CD4-positive, alpha-beta T cell treated with Interleukin-1 beta for 1 hour (primary cell): ENCODE measurements at regions not wholly inside any gene's neighbourhood (a gene's known extent, or its start where the extent isn't known, plus 50 kb on each side); places are given as distances from the start of the nearest gene placed in this dataset.
"Not testable (repeated sequence)": the region's sequence is repeated elsewhere in the genome, so short reads cannot be mapped to it uniquely, and the experiment has no call there.

ENCODE experiments used
- DNase-seq, 2 donors: peaks; one replicate each; pipeline ENCODE4 v3.0.0-alpha.2; 2020 to 2022

- no peak for DNase-seq
These were observed 138.4 kb upstream of the CDKN3 start for GRCh38 chr14:54258382-54258781.

DNA sequence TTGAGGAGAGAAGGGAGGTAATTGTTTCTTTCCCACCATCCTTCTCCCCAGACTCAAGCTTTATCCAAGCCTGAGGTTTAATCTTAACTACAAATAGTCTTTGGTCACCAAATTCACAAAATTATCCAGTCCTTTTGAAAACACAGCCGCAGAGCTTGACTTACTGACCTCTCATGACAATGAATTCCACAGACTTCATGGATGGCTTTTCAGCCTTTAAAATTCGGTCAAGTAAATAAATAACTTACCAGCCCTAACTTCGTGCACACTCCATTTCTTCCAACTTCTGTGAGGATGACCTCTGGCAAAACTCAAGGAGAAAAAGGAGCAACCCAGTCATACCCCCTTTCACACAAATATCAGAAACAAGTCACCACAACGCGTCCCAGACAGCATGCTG lies 137.0 kb upstream of the CDKN3 start:
- DNase-seq, result no peak

GRCh38 chr14:54261283-54261682 lies 135.5 kb upstream of the CDKN3 start:
- no peak for DNase-seq

- not testable (repeated sequence) for DNase-seq
These were observed 130.2 kb upstream of the CDKN3 start for GRCh38 chr14:54266616-54267015.

- DNase-seq, result peak in 1 of 2 donors; percentile 1
These were observed 129.6 kb upstream of the CDKN3 start for GRCh38 chr14:54267172-54267571.

GRCh38 chr14:54275997-54276725 lies 120.6 kb upstream of the CDKN3 start:
- DNase-seq, result no peak

DNA sequence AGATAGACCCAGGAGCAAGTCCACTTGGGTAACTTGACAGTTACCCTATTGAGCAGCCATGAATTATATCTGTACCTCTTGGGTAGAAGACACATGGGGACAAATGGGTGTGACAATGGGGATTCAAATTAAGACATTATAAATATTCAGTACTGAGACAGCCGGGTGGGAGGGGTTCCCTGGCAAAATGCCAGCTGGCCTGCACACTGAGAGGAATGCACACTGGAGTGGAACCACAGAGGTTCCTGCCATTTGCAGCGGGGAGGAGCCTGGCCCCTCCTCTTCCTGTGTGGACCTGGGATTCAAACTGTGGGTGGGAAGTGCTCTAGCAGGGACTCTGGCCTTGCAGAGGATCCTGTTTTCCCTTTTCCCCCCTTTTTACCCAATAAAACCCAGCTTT lies 118.7 kb upstream of the CDKN3 start:
- no peak for DNase-seq

- no peak for DNase-seq
These were observed 118.0 kb upstream of the CDKN3 start for GRCh38 chr14:54278665-54279295.

- DNase-seq, result no peak
These were observed 114.0 kb upstream of the CDKN3 start for GRCh38 chr14:54282849-54283248.

GRCh38 chr14:54285030-54285429 lies 111.8 kb upstream of the CDKN3 start:
- no peak for DNase-seq

DNA sequence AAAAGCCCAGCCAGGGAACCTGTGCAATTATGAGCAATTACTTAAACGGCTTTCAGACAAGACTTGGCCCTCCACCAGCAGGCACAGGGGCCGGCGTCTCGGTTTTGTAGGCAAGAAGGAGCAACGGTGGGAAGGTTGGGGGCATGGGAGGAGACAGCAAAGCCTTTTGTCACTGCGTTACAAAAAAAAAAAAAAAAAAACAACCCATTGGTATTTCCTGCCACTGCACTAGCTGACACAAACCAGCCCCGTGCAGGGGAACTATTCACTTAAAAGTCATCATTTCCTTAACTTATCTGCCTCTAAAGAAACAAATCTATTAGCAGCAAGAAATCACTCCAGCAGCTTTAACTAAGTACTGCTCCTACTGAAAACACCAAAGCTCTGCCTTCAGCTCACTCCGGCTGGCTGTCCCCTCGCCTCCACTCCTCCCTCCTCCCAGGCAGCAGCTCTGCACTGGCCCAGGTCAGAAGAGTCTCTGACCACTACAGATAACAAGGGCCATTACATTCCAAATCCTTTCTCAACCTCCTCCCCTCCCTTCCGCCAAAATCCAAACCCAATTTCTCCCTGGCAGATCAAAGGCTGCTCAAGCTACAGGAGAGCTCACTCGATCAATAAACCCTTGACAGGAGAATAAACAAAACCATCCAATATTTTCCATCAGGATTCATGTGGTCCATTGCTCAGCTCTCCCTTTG lies 105.2 kb upstream of the CDKN3 start:
- DNase-seq, result no peak

- DNase-seq, result no peak
These were observed 102.0 kb upstream of the CDKN3 start for GRCh38 chr14:54294802-54295201.

- no peak for DNase-seq
These were observed 97.1 kb upstream of the CDKN3 start for GRCh38 chr14:54299410-54300363.

DNA sequence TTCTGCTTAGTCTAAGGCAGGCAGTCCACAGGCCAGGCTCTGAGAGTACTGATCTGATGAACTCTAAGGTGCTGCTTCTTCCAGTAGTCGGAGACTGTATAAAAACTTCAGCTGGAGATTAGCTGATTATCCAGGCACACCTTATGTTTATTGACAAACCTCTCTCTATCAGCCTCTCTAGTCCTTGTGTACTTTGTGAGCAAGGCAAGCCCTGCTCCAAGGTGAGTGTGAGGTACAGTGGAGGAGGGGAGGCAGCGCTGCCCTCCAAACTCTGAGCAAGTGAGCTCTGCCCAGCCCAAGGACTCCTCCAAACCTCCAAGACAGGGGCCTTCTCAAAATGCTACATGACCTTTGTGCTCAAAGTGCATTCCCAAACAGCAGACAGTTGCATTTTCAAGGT lies 95.9 kb upstream of the CDKN3 start:
- no peak for DNase-seq

DNA sequence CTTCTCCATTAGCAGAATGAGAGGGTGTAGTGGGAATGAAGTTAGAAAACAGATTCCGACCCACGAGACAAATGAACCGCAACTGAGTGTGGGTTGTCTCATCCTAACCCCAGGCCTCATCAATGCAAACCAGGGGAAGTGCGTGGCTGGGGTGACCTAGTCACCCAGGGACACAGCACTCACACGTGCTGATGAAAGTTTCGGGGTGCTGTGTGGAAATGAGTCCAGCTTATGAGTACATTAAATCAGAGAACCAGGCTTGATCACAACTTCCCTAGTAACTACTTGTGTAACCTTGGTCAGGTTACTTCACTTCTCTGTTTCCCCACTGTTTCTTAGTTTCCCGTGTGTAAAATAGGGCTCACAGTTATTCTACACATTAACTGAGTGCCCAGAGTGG lies 95.4 kb upstream of the CDKN3 start:
- peak in 1 of 2 donors; percentile 9 for DNase-seq

- no peak for DNase-seq
These were observed 90.0 kb upstream of the CDKN3 start for GRCh38 chr14:54306806-54307205.

GRCh38 chr14:54309615-54310014 lies 87.2 kb upstream of the CDKN3 start:
- DNase-seq, result no peak

DNA sequence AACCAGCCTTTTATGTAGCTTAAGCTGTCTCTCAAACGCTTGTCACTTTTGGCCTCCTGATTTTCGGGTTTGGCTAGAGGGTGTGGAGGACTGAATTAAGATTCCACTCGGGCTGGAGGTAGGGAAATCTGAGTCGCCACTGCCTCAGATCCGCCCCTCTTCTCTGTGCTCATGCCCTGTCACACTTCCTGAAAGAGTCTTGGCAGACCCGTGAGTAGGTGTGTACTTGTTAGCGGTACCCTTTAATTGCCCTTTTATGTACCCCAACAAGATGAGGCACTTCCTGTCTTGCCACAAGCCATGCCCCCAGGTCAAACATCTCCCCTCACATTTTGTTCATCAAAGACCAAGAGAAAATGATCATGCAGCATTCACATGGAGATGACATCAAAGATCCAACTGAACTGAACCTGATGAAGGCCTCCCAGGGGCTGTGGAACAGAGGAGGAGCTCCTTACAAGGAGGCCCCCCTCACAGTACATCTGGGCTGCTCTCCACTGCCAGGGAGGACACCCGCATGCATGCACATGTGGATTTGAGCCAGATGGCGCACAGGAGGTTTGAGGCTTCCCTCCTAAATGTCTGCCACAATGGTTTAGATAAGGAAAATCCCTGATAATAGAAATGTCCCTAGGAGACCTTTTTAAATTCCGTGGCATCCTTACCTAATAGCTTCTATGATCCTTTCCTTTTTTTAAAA lies 86.5 kb upstream of the CDKN3 start:
- DNase-seq, result no peak

- DNase-seq, result no peak
These were observed 86.0 kb upstream of the CDKN3 start for GRCh38 chr14:54310851-54311228.

GRCh38 chr14:54312166-54312801 lies 84.5 kb upstream of the CDKN3 start:
- no peak for DNase-seq

GRCh38 chr14:54314365-54315104 lies 82.3 kb upstream of the CDKN3 start:
- no peak for DNase-seq
